HCT116 (cell line): ENCODE measurements at regions not wholly inside any gene's neighbourhood (a gene's known extent, or its start where the extent isn't known, plus 50 kb on each side); places are given as distances from the start of the nearest gene placed in this dataset.

Experiments
- CBX3 ChIP-seq: IDR thresholded peaks from 2 replicates; pipeline ENCODE4 v1.6.1; 2012; ENCODE audit warnings: low read depth
- CTCF ChIP-seq, 3 experiments: fragments of 200-600 bp in 1 of 3; sonication (generic) in 1 of 3; IDR thresholded peaks in 2 of 3; conservative IDR thresholded peaks in 1 of 3; 2 replicates each; pipeline ENCODE4 v1.5.1; 2012 to 2017; ENCODE audit warnings: low read depth in 2 of 3, low read length in 2 of 3, antibody characterized with exemption in 1 of 3, borderline replicate concordance in 1 of 3, control low read depth in 1 of 3, mild to moderate bottlenecking in 1 of 3, mixed read lengths in 1 of 3, mixed run types in 1 of 3, moderate library complexity in 1 of 3; ENCODE audit not compliant: insufficient read depth in 1 of 3
- EZH2 ChIP-seq: fragments of 200-600 bp; sonication (generic); IDR thresholded peaks from 2 replicates; pipeline ENCODE4 v1.6.1; 2017; ENCODE audit warnings: antibody characterized with exemption, mixed run types
- EZH2phosphoT487 ChIP-seq: fragments of 200-600 bp; IDR thresholded peaks from 2 replicates; pipeline ENCODE4 v1.6.1; 2018; ENCODE audit warnings: antibody characterized with exemption, borderline replicate concordance
- MAX ChIP-seq: IDR thresholded peaks from 2 replicates; pipeline ENCODE4 v1.6.1; 2012
- POLR2A ChIP-seq: IDR thresholded peaks from 2 replicates; pipeline ENCODE4 v1.7.0; 2011; ENCODE audit warnings: borderline replicate concordance; ENCODE audit not compliant: insufficient read depth, insufficient read length; ENCODE audit errors: extremely low read depth
- TCF7L2 ChIP-seq: IDR thresholded peaks from 2 replicates; pipeline ENCODE4 v1.7.0; 2011; ENCODE audit warnings: borderline replicate concordance, inconsistent platforms; ENCODE audit not compliant: insufficient read depth, insufficient read length; ENCODE audit errors: extremely low read depth
- ZFX ChIP-seq: fragments of 450-650 bp; IDR thresholded peaks from 2 replicates; pipeline ENCODE4 v1.6.1; 2017
- TF ChIP-seq, protein P1 (sequence below): IDR thresholded peaks from 2 replicates; pipeline ENCODE4 v1.6.1; 2012; ENCODE audit warnings: low read depth
- TF ChIP-seq, protein P2 (sequence below): IDR thresholded peaks from 2 replicates; pipeline ENCODE4 v1.6.1; 2011; ENCODE audit warnings: mild to moderate bottlenecking, low read length, moderate library complexity; ENCODE audit not compliant: insufficient replicate concordance; ENCODE audit errors: extremely low read depth
- TF ChIP-seq, protein P3 (sequence below): IDR thresholded peaks from 2 replicates; pipeline ENCODE4 v1.6.1; 2012

- no peak for TF ChIP-seq CTCF (IDR thresholded peaks at IDR 0.05 in 2 of 3, conservative IDR thresholded peaks at IDR 0.05 in 1 of 3; ENCODE audit: borderline replicate concordance in 1 of 3, insufficient read depth in 1 of 3, low read depth in 2 of 3, low read length in 2 of 3)
- no peak for TF ChIP-seq POLR2A
- no peak for TF ChIP-seq MAX
- TF ChIP-seq, protein P1, sequence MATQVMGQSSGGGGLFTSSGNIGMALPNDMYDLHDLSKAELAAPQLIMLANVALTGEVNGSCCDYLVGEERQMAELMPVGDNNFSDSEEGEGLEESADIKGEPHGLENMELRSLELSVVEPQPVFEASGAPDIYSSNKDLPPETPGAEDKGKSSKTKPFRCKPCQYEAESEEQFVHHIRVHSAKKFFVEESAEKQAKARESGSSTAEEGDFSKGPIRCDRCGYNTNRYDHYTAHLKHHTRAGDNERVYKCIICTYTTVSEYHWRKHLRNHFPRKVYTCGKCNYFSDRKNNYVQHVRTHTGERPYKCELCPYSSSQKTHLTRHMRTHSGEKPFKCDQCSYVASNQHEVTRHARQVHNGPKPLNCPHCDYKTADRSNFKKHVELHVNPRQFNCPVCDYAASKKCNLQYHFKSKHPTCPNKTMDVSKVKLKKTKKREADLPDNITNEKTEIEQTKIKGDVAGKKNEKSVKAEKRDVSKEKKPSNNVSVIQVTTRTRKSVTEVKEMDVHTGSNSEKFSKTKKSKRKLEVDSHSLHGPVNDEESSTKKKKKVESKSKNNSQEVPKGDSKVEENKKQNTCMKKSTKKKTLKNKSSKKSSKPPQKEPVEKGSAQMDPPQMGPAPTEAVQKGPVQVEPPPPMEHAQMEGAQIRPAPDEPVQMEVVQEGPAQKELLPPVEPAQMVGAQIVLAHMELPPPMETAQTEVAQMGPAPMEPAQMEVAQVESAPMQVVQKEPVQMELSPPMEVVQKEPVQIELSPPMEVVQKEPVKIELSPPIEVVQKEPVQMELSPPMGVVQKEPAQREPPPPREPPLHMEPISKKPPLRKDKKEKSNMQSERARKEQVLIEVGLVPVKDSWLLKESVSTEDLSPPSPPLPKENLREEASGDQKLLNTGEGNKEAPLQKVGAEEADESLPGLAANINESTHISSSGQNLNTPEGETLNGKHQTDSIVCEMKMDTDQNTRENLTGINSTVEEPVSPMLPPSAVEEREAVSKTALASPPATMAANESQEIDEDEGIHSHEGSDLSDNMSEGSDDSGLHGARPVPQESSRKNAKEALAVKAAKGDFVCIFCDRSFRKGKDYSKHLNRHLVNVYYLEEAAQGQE, result no peak
- TF ChIP-seq EZH2, result no peak
- TF ChIP-seq, protein P2, sequence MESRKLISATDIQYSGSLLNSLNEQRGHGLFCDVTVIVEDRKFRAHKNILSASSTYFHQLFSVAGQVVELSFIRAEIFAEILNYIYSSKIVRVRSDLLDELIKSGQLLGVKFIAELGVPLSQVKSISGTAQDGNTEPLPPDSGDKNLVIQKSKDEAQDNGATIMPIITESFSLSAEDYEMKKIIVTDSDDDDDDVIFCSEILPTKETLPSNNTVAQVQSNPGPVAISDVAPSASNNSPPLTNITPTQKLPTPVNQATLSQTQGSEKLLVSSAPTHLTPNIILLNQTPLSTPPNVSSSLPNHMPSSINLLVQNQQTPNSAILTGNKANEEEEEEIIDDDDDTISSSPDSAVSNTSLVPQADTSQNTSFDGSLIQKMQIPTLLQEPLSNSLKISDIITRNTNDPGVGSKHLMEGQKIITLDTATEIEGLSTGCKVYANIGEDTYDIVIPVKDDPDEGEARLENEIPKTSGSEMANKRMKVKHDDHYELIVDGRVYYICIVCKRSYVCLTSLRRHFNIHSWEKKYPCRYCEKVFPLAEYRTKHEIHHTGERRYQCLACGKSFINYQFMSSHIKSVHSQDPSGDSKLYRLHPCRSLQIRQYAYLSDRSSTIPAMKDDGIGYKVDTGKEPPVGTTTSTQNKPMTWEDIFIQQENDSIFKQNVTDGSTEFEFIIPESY, result no peak
- TF ChIP-seq ZFX, result no peak
- TF ChIP-seq TCF7L2, result no peak
- no peak for TF ChIP-seq EZH2phosphoT487
- TF ChIP-seq, protein P3, sequence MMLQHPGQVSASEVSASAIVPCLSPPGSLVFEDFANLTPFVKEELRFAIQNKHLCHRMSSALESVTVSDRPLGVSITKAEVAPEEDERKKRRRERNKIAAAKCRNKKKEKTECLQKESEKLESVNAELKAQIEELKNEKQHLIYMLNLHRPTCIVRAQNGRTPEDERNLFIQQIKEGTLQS, result no peak
- no peak for TF ChIP-seq CBX3
These were observed 887.3 kb upstream of the TENM4 start for GRCh38 chr11:80327956-80328614.
